ENCODE measurements at regions not wholly inside any gene's neighbourhood (a gene's known extent, or its start where the extent isn't known, plus 50 kb on each side); places are given as distances from the start of the nearest gene placed in this dataset.
"Not testable (repeated sequence)": the region's sequence is repeated elsewhere in the genome, so short reads cannot be mapped to it uniquely, and the experiment has no call there.

GRCh38 chr6:125375821-125376220 is 74.1 kb upstream of the HDDC2 start:
- Histone ChIP-seq H3K4me1 (ENCODE audit: insufficient read depth, low read length) (no peaks in the 10 kb centered on the region), H3K27me3 (ENCODE audit: control insufficient read depth in 1 of 2, insufficient read depth in 2 of 2, low read length in 2 of 2) (no peaks in the 10 kb centered on the region), H3K36me3 (ENCODE audit: insufficient read depth, low read length) (no peaks in the 10 kb centered on the region), H3K4me3 (ENCODE audit: low read depth in 1 of 2, low read length in 2 of 2) (no peak overlapping the region), H3K9ac (ENCODE audit: low read length) (no peak overlapping the region), H3K27ac (ENCODE audit: low read depth, low read length) (no peak overlapping the region), H3K9me3 (ENCODE audit: low read length) (no peaks in the 10 kb centered on the region)

GRCh38 chr6:125377621-125378020 is 75.9 kb upstream of the HDDC2 start:
- Histone ChIP-seq H3K27ac (ENCODE audit: low read depth, low read length) (no peak overlapping the region), H3K4me3 (ENCODE audit: low read depth in 1 of 2, low read length in 2 of 2) (no peak overlapping the region), H3K9me3 (ENCODE audit: low read length) (no peaks in the 10 kb centered on the region), H3K36me3 (ENCODE audit: insufficient read depth, low read length) (no peaks in the 10 kb centered on the region), H3K9ac (ENCODE audit: low read length) (no peak overlapping the region), H3K27me3 (ENCODE audit: control insufficient read depth in 1 of 2, insufficient read depth in 2 of 2, low read length in 2 of 2) (no peaks in the 10 kb centered on the region), H3K4me1 (ENCODE audit: insufficient read depth, low read length) (no peaks in the 10 kb centered on the region)

GRCh38 chr6:125379174-125379573 is 77.4 kb upstream of the HDDC2 start:
- no peak overlapping the region for H3K27ac ChIP-seq (ENCODE audit: low read depth, low read length)
- H3K9me3 ChIP-seq (ENCODE audit: low read length), result no peaks in the 10 kb centered on the region
- H3K4me1 ChIP-seq (ENCODE audit: insufficient read depth, low read length), result no peaks in the 10 kb centered on the region
- no peaks in the 10 kb centered on the region for H3K27me3 ChIP-seq (ENCODE audit: control insufficient read depth in 1 of 2, insufficient read depth in 2 of 2, low read length in 2 of 2)
- H3K4me3 ChIP-seq (ENCODE audit: low read depth in 1 of 2, low read length in 2 of 2), result no peak overlapping the region
- H3K9ac ChIP-seq (ENCODE audit: low read length), result no peak overlapping the region
- H3K36me3 ChIP-seq (ENCODE audit: insufficient read depth, low read length), result no peaks in the 10 kb centered on the region

- Histone ChIP-seq H3K9ac (ENCODE audit: low read length) (no peak overlapping the region), H3K27me3 (ENCODE audit: control insufficient read depth in 1 of 2, insufficient read depth in 2 of 2, low read length in 2 of 2) (no peaks in the 10 kb centered on the region), H3K4me1 (ENCODE audit: insufficient read depth, low read length) (no peaks in the 10 kb centered on the region), H3K27ac (ENCODE audit: low read depth, low read length) (no peak overlapping the region), H3K9me3 (ENCODE audit: low read length) (no peaks in the 10 kb centered on the region), H3K4me3 (ENCODE audit: low read depth in 1 of 2, low read length in 2 of 2) (no peak overlapping the region), H3K36me3 (ENCODE audit: insufficient read depth, low read length) (no peaks in the 10 kb centered on the region)
Measured at GRCh38 chr6:125380474-125380873, 78.7 kb upstream of the HDDC2 start.

GRCh38 chr6:125386337-125386736 is 84.6 kb upstream of the HDDC2 start:
- not testable (repeated sequence) for H3K27me3 ChIP-seq (ENCODE audit: control insufficient read depth in 1 of 2, insufficient read depth in 2 of 2, low read length in 2 of 2); H3K4me1 ChIP-seq (ENCODE audit: insufficient read depth, low read length); H3K9ac ChIP-seq (ENCODE audit: low read length); H3K27ac ChIP-seq (ENCODE audit: low read depth, low read length); H3K9me3 ChIP-seq (ENCODE audit: low read length); H3K36me3 ChIP-seq (ENCODE audit: insufficient read depth, low read length); H3K4me3 ChIP-seq (ENCODE audit: low read depth in 1 of 2, low read length in 2 of 2)

- no peaks in the 10 kb centered on the region for H3K27me3 ChIP-seq (ENCODE audit: control insufficient read depth in 1 of 2, insufficient read depth in 2 of 2, low read length in 2 of 2)
- no peaks in the 10 kb centered on the region for H3K9me3 ChIP-seq (ENCODE audit: low read length)
- no peak overlapping the region for H3K4me3 ChIP-seq (ENCODE audit: low read depth in 1 of 2, low read length in 2 of 2)
- no peak overlapping the region for H3K27ac ChIP-seq (ENCODE audit: low read depth, low read length)
- no peaks in the 10 kb centered on the region for H3K4me1 ChIP-seq (ENCODE audit: insufficient read depth, low read length)
- H3K36me3 ChIP-seq (ENCODE audit: insufficient read depth, low read length), result no peaks in the 10 kb centered on the region
- no peak overlapping the region for H3K9ac ChIP-seq (ENCODE audit: low read length)
Measured at GRCh38 chr6:125392682-125393081, 90.9 kb upstream of the HDDC2 start.

GRCh38 chr6:125393449-125393858 is 91.7 kb upstream of the HDDC2 start:
- Histone ChIP-seq H3K27me3 (ENCODE audit: control insufficient read depth in 1 of 2, insufficient read depth in 2 of 2, low read length in 2 of 2) (no peaks in the 10 kb centered on the region), H3K36me3 (ENCODE audit: insufficient read depth, low read length) (no peaks in the 10 kb centered on the region), H3K4me3 (ENCODE audit: low read depth in 1 of 2, low read length in 2 of 2) (no peak overlapping the region), H3K9me3 (ENCODE audit: low read length) (no peaks in the 10 kb centered on the region), H3K27ac (ENCODE audit: low read depth, low read length) (no peak overlapping the region), H3K9ac (ENCODE audit: low read length) (no peak overlapping the region), H3K4me1 (ENCODE audit: insufficient read depth, low read length) (no peaks in the 10 kb centered on the region)

- Histone ChIP-seq H3K36me3 (ENCODE audit: insufficient read depth, low read length) (no peaks in the 10 kb centered on the region), H3K27me3 (ENCODE audit: control insufficient read depth in 1 of 2, insufficient read depth in 2 of 2, low read length in 2 of 2) (no peaks in the 10 kb centered on the region), H3K27ac (ENCODE audit: low read depth, low read length) (no peak overlapping the region), H3K4me3 (ENCODE audit: low read depth in 1 of 2, low read length in 2 of 2) (no peak overlapping the region), H3K9ac (ENCODE audit: low read length) (no peak overlapping the region), H3K4me1 (ENCODE audit: insufficient read depth, low read length) (no peaks in the 10 kb centered on the region), H3K9me3 (ENCODE audit: low read length) (no peaks in the 10 kb centered on the region)
Measured at GRCh38 chr6:125406741-125407140, 105.0 kb upstream of the HDDC2 start.

GRCh38 chr6:125414507-125414906 is 112.7 kb upstream of the HDDC2 start:
- H3K36me3 ChIP-seq (ENCODE audit: insufficient read depth, low read length), result no peaks in the 10 kb centered on the region
- no peak overlapping the region for H3K9ac ChIP-seq (ENCODE audit: low read length)
- H3K27ac ChIP-seq (ENCODE audit: low read depth, low read length), result no peak overlapping the region
- H3K4me1 ChIP-seq (ENCODE audit: insufficient read depth, low read length), result no peaks in the 10 kb centered on the region
- no peaks in the 10 kb centered on the region for H3K9me3 ChIP-seq (ENCODE audit: low read length)
- H3K4me3 ChIP-seq (ENCODE audit: low read depth in 1 of 2, low read length in 2 of 2), result no peak overlapping the region
- H3K27me3 ChIP-seq (ENCODE audit: control insufficient read depth in 1 of 2, insufficient read depth in 2 of 2, low read length in 2 of 2), result no peaks in the 10 kb centered on the region

- H3K36me3 ChIP-seq (ENCODE audit: insufficient read depth, low read length), result no peaks in the 10 kb centered on the region
- no peak overlapping the region for H3K4me3 ChIP-seq (ENCODE audit: low read depth in 1 of 2, low read length in 2 of 2)
- H3K9me3 ChIP-seq (ENCODE audit: low read length), result no peaks in the 10 kb centered on the region
- no peaks in the 10 kb centered on the region for H3K4me1 ChIP-seq (ENCODE audit: insufficient read depth, low read length)
- no peaks in the 10 kb centered on the region for H3K27me3 ChIP-seq (ENCODE audit: control insufficient read depth in 1 of 2, insufficient read depth in 2 of 2, low read length in 2 of 2)
- no peak overlapping the region for H3K9ac ChIP-seq (ENCODE audit: low read length)
- no peak overlapping the region for H3K27ac ChIP-seq (ENCODE audit: low read depth, low read length)
Measured at GRCh38 chr6:125415913-125416312, 114.1 kb upstream of the HDDC2 start.

- H3K4me1 ChIP-seq (ENCODE audit: insufficient read depth, low read length), result no peaks in the 10 kb centered on the region
- no peaks in the 10 kb centered on the region for H3K27me3 ChIP-seq (ENCODE audit: control insufficient read depth in 1 of 2, insufficient read depth in 2 of 2, low read length in 2 of 2)
- H3K9me3 ChIP-seq (ENCODE audit: low read length), result no peaks in the 10 kb centered on the region
- no peaks in the 10 kb centered on the region for H3K36me3 ChIP-seq (ENCODE audit: insufficient read depth, low read length)
- H3K4me3 ChIP-seq (ENCODE audit: low read depth in 1 of 2, low read length in 2 of 2), result no peak overlapping the region
- H3K9ac ChIP-seq (ENCODE audit: low read length), result no peak overlapping the region
- no peak overlapping the region for H3K27ac ChIP-seq (ENCODE audit: low read depth, low read length)
Measured at GRCh38 chr6:125421836-125422235, 120.1 kb upstream of the HDDC2 start.

- no peaks in the 10 kb centered on the region for H3K27me3 ChIP-seq (ENCODE audit: control insufficient read depth in 1 of 2, insufficient read depth in 2 of 2, low read length in 2 of 2)
- H3K36me3 ChIP-seq (ENCODE audit: insufficient read depth, low read length), result no peaks in the 10 kb centered on the region
- no peaks in the 10 kb centered on the region for H3K4me1 ChIP-seq (ENCODE audit: insufficient read depth, low read length)
- no peaks in the 10 kb centered on the region for H3K9me3 ChIP-seq (ENCODE audit: low read length)
- no peak overlapping the region for H3K27ac ChIP-seq (ENCODE audit: low read depth, low read length)
- H3K4me3 ChIP-seq (ENCODE audit: low read depth in 1 of 2, low read length in 2 of 2), result no peak overlapping the region
- H3K9ac ChIP-seq (ENCODE audit: low read length), result no peak overlapping the region
Measured at GRCh38 chr6:125423047-125423446, 121.3 kb upstream of the HDDC2 start.
